Ovary (tissue), 7 donors: ENCODE measurements at regions not wholly inside any gene's neighbourhood (a gene's known extent, or its start where the extent isn't known, plus 50 kb on each side); places are given as distances from the start of the nearest gene placed in this dataset.

Experiments
- DNase-seq, 5 donors: peaks; one replicate each; pipeline ENCODE4 v3.0.0-alpha.2; 2019 to 2020
- H3K27ac ChIP-seq, 2 donors: fragments of 200-600 bp; one replicate each; pipeline versions ENCODE4 v1.5.1 to v1.8.0; 2019 to 2022
- H3K27me3 ChIP-seq: fragments of 200-600 bp; one replicate; pipeline ENCODE4 v1.8.0; 2022
- H3K36me3 ChIP-seq: fragments of 200-600 bp; sonication (generic); one replicate; pipeline ENCODE4 v1.5.1; 2019
- H3K4me1 ChIP-seq: one replicate; pipeline ENCODE4 v1.8.1; 2013; ENCODE audit warnings: mild to moderate bottlenecking, moderate library complexity; ENCODE audit not compliant: insufficient read depth
- H3K4me3 ChIP-seq: fragments of 200-600 bp; sonication (generic); one replicate; pipeline ENCODE4 v1.5.1; 2017
- H3K9me3 ChIP-seq, 2 donors: fragments of 200-600 bp in 1 of 2; sonication (generic) in 1 of 2; one replicate each; pipeline versions ENCODE4 v1.5.1 to v1.8.1; 2013 to 2019; ENCODE audit warnings: mild to moderate bottlenecking in 1 of 2, moderate library complexity in 1 of 2
- EP300 ChIP-seq: sonication (generic); formaldehyde crosslinking; IDR thresholded peaks from one replicate; pipeline ENCODE4 v1.6.1; 2017; ENCODE audit warnings: antibody characterized with exemption
- POLR2A ChIP-seq: fragments of 450-650 bp; IDR thresholded peaks from one replicate; pipeline ENCODE4 v1.6.1; 2017; ENCODE audit warnings: antibody characterized with exemption, mild to moderate bottlenecking, moderate library complexity
- WGBS, 3 donors: extraction: QIAGEN DNeasy Blood & Tissue Kit in 1 of 3; methylation state at CpG; one replicate each; pipeline versions ENCODE4 v1.1.5 to v1.1.7; 2013 to 2017; 5-methylcytosine and 5-hydroxymethylcytosine counted together
- intact Hi-C, 4 donors: fragments of 100-400 bp; cut with DNase I; formaldehyde crosslinking; loops; one replicate each; pipeline versions ENCODE4 v1.11.0 to v1.15.1; 2022 to 2023
- TF ChIP-seq, protein P1 (sequence below), 3 donors: fragments of 450-650 bp in 2 of 3; fragments of 200-600 bp in 1 of 3; IDR thresholded peaks; one replicate each; pipeline versions ENCODE4 v1.5.1 to v1.8.0; 2016 to 2022; ENCODE audit warnings: antibody characterized with exemption in 3 of 3, mild to moderate bottlenecking in 1 of 3
- donor health status: DM: no; HTN: no; CAD: no; lungs with moderate emphysema.
- donor health status: DM: no; HTN: no; CAD: no.
- donor health status: Bipolar disorder and iron deficiency.
- donor health status: DM: no; HTN: no; CAD: no.
- donor health status: DM: yes; HTN: yes; CAD: no.

DNA sequence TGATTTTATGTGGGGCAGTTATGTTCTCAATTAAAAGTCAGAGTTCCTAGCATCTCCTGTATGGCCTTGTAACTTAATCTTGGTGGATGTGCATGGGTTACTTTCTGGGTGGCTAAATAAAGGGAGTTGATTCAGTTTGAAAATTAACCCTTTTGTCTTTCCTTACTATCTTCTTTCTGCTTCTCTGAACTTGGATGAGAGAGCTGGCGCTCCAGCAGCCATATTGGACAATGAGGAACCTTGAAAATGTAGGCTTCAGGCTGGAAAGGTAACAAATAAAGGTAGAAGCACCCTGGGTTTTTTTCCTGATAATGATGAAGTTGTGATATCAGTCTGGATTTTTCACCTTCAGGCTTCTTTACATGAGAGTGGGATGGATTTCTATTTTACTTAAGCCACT, 714.1 kb upstream of the TMEM132C start:
- 47 to 95% (median 87%) methylated on average over 1 of the region's 1 CpG for WGBS, 3 donors
- no peaks in the 10 kb centered on the region for H3K27me3 ChIP-seq
- no peaks in the 10 kb centered on the region for H3K36me3 ChIP-seq
- intact Hi-C loops = no loop called here
- no peak for TF ChIP-seq POLR2A
- no peak for TF ChIP-seq EP300
- TF ChIP-seq, protein P1, sequence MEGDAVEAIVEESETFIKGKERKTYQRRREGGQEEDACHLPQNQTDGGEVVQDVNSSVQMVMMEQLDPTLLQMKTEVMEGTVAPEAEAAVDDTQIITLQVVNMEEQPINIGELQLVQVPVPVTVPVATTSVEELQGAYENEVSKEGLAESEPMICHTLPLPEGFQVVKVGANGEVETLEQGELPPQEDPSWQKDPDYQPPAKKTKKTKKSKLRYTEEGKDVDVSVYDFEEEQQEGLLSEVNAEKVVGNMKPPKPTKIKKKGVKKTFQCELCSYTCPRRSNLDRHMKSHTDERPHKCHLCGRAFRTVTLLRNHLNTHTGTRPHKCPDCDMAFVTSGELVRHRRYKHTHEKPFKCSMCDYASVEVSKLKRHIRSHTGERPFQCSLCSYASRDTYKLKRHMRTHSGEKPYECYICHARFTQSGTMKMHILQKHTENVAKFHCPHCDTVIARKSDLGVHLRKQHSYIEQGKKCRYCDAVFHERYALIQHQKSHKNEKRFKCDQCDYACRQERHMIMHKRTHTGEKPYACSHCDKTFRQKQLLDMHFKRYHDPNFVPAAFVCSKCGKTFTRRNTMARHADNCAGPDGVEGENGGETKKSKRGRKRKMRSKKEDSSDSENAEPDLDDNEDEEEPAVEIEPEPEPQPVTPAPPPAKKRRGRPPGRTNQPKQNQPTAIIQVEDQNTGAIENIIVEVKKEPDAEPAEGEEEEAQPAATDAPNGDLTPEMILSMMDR (IDR thresholded peaks at IDR 0.05) = no peak
- DNase-seq = no peak
- no peaks in the 10 kb centered on the region for H3K4me1 ChIP-seq
- no peak overlapping the region for H3K4me3 ChIP-seq
- no peak overlapping the region for H3K27ac ChIP-seq
- H3K9me3 ChIP-seq = no peaks in the 10 kb centered on the region

DNA sequence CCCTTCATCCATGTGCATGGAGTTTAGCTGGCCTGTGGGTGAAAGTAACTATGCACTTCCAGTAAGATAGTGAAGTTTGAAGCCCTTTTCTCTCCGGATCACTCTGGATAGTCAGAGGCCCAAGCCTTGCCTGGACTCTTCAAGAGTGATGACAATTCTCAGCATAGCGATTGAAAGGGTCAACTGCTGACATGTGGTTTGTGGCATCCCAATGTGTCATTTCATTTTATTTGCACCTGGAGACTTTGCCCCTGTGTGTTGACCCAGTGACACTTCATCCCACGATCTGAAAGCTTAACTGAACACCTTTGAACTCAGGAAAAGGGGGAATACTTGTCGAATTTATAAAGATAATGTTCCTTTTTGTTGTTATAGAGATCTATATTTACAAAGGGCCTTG, 711.9 kb upstream of the TMEM132C start:
- DNase-seq = no peak
- H3K27me3 ChIP-seq = no peaks in the 10 kb centered on the region
- no peaks in the 10 kb centered on the region for H3K4me1 ChIP-seq
- no peak overlapping the region for H3K27ac ChIP-seq
- no peaks in the 10 kb centered on the region for H3K9me3 ChIP-seq
- H3K36me3 ChIP-seq = no peaks in the 10 kb centered on the region
- intact Hi-C loops = no loop called here
- WGBS, 3 donors = 52 to 71% (median 59%) methylated on average over 4 of the region's 4 CpGs
- H3K4me3 ChIP-seq = no peak overlapping the region
- TF ChIP-seq EP300 = no peak
- TF ChIP-seq, protein P1 (IDR thresholded peaks at IDR 0.05) = no peak
- no peak for TF ChIP-seq POLR2A

DNA sequence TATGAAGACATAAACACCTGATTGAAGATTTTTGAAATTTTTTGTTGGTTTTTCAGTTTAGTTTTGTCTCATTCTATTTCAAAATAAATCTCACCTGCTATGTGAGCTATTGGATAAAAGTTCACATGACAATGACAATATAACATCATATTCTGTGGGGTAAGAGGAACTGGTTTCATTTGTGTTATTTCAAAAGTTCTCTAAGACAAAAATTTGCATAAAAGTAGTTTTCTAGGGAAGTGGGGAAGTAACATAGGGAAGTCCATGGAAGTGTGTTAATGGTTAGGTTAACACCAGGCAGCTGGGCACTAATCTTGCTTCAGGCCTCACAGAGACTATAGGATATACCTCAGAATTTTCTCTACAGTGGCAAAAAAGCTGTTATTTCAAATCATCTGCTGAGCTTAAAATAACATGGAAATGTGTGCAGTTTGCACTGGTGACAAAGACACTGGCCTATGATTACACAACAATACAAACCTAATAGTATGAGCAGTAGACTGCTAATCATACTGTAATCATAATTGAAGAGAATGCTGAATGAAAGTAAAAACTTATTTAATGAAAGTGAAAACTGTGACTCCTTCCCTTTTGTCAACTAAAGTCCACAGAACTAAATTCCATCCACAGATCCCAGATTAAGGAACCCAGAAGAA, 710.6 kb upstream of the TMEM132C start:
- Histone ChIP-seq H3K36me3 (no peaks in the 10 kb centered on the region), H3K9me3 (no peaks in the 10 kb centered on the region)
- no peak for DNase-seq

DNA sequence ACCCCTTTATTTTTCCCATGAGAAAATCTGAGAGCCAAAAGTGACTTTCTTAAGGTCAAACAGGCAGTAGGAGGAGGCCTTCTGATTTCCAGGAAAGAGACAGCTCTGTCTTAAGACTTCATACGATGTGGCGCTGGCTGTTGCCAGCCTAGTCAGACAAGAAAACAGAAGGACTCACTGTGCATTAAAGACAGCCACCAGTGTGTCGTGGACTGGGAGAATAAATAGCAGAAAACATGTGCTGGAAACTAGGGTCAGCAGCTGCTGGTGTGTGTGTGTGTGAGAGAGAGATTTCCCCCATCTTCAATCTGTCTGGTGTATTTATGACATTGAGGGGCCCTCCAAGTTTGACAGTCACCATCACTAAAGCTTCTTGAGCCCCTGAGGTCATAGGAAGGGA, 708.6 kb upstream of the TMEM132C start:
- TF ChIP-seq, protein P1 (IDR thresholded peaks at IDR 0.05) = no peak
- TF ChIP-seq POLR2A = no peak
- no peak for TF ChIP-seq EP300
- Histone ChIP-seq H3K36me3 (no peaks in the 10 kb centered on the region), H3K4me3 (no peak overlapping the region), H3K27me3 (no peaks in the 10 kb centered on the region), H3K27ac (no peak overlapping the region), H3K4me1 (no peaks in the 10 kb centered on the region), H3K9me3 (no peaks in the 10 kb centered on the region)
- intact Hi-C loops = no loop called here
- no peak for DNase-seq
- WGBS, 3 donors = 57 to 65% (median 64%) methylated on average over 3 of the region's 3 CpGs

More for the DNA sequence above, 710.6 kb upstream of the TMEM132C start:
- no peaks in the 10 kb centered on the region for H3K27me3 ChIP-seq
- no peaks in the 10 kb centered on the region for H3K4me1 ChIP-seq
- intact Hi-C loops = no loop called here
- TF ChIP-seq, protein P1 (IDR thresholded peaks at IDR 0.05) = no peak
- TF ChIP-seq POLR2A (no peak), EP300 (no peak)
- no peak overlapping the region for H3K27ac ChIP-seq
- H3K4me3 ChIP-seq = no peak overlapping the region
